HUDEP-2 (cell line): ENCODE measurements at regions not wholly inside any gene's neighbourhood (a gene's known extent, or its start where the extent isn't known, plus 50 kb on each side); places are given as distances from the start of the nearest gene placed in this dataset.
A peak's percentile ranks its signal among the peaks of the same experiment; 100 is the strongest.
"Not testable (repeated sequence)": the region's sequence is repeated elsewhere in the genome, so short reads cannot be mapped to it uniquely, and the experiment has no call there.

Experiments
- DNase-seq, 76 experiments: peaks; one replicate each; lab custom pipeline; 2025; ENCODE audit not compliant: unreplicated experiment in 76 of 76; lab: John Stamatoyannopoulos, UW

DNA sequence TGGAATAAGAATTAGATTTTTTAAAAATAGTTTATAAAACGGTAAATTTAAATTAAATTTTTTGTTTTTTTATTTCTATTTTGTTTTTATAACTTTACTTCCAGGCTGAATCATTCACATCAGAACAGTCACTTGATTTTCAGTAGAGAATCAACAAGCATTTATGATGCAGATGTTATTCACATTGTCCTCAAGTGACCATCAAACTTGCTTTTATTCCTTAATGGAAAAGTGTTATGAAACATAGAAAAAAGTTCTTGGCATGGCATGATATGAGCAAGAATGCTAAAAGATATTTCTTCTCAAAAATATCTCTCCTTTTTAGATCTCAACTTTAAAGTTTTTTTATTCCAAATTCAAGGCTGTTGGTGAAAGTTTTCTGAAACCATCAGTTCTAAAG lies 70.9 kb upstream of the TGFBR2 start:
- no peak for DNase-seq

DNA sequence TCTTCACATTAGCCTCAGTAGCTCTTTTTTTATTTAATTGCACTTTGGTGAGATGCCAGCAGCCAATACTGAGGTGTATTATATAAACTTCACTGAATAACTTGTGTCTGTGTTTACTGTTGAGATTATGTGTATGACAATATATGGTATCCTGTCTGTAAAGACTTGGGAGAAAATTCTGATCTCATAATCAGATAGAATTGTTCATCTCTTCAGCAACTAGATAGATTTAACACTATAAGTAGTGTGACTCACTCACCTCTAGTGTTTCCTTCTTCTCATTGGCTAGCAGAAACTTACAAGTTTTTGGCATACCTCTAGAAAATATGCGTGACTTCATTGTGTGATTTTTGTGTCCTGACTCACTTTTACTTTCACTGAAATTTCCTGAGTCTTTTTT lies 67.6 kb upstream of the TGFBR2 start:
- no peak for DNase-seq

DNA sequence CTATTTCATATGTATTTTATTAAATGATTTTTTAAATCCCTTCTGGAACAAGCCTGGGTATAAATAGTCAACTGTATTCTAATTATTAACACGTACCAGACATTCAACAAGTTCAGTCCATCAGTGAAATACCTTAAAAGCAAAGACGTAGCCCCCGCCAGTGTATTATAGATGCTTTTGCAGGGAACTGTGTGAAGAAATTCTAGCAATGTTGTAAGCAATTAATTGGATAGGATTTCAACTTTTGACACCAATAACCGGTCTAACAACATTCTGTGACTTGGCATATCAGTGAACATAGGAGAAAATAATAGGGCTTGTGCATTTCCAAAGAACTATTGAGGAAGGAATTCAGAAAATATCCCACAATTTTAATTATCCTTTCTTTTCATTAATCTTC lies 67.2 kb upstream of the TGFBR2 start:
- no peak for DNase-seq

DNA sequence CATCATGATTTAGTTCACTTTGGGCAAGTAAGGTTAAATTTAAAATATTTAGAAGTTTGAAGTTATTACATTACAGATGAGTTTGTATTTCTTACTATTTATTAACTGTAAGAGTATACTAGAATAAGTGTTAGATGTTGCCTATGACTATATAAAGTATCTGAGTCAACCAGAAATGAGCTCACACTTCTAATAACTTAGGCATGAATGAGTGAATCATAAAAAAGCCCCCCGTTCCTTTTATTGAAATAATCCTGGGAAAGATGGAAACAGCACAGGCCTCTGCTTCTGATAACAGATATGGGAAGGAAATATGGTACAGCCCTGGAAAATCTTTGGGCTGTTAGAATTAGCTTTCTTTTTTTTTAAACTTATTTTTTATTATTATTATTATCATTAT lies 66.6 kb upstream of the TGFBR2 start:
- DNase-seq = no peak

DNA sequence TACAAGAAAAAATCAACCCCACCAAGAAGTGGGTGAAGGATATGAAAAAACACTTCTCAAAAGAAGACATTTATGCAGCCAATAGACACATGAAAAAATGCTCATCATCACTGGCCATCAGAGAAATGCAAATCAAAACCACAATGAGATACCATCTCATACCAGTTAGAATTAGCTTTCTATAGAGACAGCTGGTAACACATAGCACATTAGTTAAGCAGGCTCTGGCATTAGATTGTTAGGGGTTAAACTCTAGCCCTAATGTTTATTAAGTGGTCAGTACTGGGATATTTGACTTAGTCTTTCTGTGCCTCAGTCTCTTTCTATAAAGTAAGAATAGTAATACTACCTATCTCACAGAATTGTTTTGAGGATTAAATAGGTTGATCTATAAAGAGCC lies 65.2 kb upstream of the TGFBR2 start:
- not testable (repeated sequence) for DNase-seq

- no peak for DNase-seq
Observed at GRCh38 chr3:30542897-30543296, 63.5 kb upstream of the TGFBR2 start.

- no peak for DNase-seq
Observed at GRCh38 chr3:30544812-30545211, 61.6 kb upstream of the TGFBR2 start.

DNA sequence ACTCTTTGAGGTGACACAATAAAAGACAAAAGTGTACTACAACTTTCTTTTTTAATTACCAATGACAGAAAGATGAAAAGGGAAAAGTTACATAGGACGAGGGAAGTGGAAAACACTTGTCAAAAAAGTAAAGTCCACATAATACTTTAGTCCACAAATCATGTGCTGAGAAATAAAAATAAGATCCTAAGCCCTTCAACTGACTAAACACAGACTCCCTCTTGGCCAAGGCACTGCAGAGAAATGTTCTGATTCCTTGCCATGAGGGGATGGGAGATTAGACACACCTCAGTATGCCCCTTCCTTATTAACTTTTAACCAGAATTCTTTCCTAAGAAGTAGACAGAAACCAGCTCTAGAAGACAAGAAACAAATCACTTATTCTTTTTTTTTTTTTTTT lies 59.5 kb upstream of the TGFBR2 start:
- DNase-seq = no peak

GRCh38 chr3:30547716-30548115 lies 58.7 kb upstream of the TGFBR2 start:
- DNase-seq = no peak

- DNase-seq = peak in 53 of 76 experiments; percentile 0 to 72 (median 14)
Observed at GRCh38 chr3:30548600-30548999, 57.8 kb upstream of the TGFBR2 start.

DNA sequence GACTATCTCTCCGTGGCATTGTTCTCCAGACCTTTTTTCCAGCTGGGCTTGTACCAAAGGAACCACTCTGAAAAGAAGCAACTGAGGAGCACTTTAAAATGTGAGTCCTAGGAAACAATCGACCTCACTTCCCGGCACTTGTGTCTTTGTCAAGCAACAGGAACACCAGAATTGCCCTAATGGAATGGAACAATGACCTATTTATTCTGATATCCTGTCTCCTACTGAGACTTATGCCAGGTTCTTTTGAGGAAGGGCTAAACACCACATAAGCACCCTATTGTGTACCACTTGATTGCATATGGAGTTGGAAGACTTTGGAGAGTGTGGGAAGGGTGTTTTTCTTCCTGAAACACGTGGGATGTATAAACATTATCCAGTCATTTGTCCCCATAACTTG lies 56.8 kb upstream of the TGFBR2 start:
- DNase-seq = no peak

DNA sequence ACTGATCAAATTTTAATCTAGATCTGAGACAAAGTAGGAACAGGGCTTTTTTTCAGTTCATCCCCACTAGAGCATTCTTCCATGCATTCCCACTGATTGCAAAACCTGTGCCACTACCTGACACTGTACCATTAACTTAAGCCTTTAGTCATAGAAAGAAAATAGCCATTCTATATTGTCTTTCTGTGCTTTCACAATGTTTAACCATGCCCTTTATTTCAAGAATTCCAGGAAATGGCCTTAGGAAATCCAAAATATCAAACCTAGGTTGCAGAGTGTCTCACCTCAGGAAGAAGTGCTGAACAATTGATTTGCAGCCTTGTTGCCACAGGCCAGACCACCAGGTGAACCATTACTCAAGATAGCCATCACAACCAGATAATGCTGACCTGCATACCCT lies 56.2 kb upstream of the TGFBR2 start:
- no peak for DNase-seq

DNA sequence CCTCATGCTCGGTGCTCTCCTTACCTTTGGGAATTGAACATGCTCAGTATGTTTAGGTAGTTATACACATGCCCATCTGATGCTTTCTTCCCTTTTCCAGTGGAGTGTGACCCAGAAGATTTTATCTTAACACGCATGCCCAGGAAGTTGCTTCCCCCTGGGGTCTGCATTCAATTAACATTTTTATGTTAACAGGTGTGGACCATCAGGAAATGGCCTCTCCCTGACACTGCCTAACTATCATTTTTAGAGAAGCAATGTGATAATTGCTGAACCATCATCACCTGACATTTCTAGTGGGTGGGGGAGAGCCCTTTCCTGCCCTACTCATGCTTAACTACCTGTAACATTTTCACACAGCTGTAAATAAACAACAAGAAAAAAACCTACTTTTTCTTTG lies 55.1 kb upstream of the TGFBR2 start:
- no peak for DNase-seq

DNA sequence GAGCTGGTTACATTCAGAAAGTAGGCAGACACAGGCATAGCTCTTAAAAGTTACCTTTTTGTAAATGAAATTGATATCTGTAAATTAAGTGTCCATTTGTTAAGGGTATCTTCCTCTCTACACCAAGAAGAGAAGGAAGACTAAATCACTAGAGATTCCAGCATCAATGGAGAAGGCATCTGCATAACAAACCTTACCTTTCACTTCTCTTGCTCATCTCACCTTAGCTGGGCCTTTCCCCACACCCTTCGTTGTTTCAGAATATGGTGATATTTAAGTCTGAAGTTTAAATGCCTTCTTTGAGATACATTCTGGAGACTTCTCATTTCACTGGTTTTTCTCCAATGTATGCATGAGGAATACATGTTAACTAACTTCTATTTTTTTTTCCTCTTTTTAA lies 54.5 kb upstream of the TGFBR2 start:
- DNase-seq = no peak

- no peak for DNase-seq
Observed at GRCh38 chr3:30553641-30554316, 52.6 kb upstream of the TGFBR2 start.

DNA sequence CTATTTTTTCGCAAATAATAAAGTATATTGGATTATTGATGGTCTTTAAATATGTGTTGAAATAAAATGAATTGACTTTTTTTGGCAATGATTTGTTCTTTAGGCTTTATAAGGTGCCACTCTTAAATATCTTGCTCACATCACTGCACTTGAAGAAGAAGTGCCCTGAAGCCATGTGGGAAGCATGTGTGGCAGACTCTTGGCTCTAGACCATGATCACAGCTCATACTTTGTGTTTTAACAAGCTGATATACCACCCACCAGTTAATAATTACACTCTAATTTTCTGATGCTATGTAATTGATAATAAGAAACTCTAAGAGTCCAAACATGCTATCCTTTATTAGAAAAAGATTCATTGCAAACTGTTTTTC lies 52.1 kb upstream of the TGFBR2 start:
- DNase-seq = no peak

- DNase-seq = no peak
Observed at GRCh38 chr3:30555968-30556367, 50.4 kb upstream of the TGFBR2 start.
